ENCODE measurements at regions not wholly inside any gene's neighbourhood (a gene's known extent, or its start where the extent isn't known, plus 50 kb on each side); places are given as distances from the start of the nearest gene placed in this dataset.

DNA sequence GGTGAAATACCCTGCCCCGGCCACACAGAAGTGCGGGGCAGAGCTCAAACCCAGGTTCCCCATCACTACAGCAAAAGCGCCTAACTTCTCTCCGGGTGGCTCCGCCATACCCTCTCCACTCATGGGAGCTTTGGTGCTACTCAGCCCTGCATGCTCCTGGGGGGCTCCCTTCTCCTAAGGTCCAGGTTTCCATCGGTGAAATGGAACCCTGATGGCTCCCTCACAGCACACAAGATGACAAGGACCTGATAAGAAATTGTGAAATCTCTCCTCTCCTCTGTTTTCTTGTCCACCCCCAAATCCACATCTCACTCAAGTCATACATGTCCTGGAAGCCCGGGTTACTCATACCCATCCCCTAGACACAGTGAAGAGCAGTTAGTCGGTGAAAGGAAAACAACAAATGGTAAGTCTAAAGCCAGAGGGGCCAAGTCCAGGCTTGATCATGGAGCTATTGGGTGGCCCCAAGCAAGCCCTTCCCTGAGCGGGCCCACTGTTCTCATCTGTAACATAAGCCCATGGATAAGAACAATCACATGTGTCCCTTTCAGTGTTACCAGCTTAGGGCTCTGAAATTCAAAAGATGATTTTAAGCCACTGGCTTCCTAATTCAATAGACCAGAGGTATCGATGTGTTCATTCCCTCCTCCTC is 317.5 kb downstream of the BCL11B start:
- Mint-ChIP-seq H3K36me3 (ENCODE audit: low read depth) (no peaks in the 10 kb centered on the region), H3K27ac (no peak overlapping the region), H3K4me1 (no peaks in the 10 kb centered on the region), H3K9me3 (peaks cover 2% of the 10 kb centered on the region), H3K27me3 (no peaks in the 10 kb centered on the region), H3K4me3 (no peak overlapping the region)
- POLR2A ChIA-PET = no interaction called here
- intact Hi-C loops (cut with micrococcal nuclease) = no loop called here
- CTCF ChIA-PET = no interaction called here
- no peak for ATAC-seq (ENCODE audit: low read depth)
- TF ChIP-seq, protein P1, sequence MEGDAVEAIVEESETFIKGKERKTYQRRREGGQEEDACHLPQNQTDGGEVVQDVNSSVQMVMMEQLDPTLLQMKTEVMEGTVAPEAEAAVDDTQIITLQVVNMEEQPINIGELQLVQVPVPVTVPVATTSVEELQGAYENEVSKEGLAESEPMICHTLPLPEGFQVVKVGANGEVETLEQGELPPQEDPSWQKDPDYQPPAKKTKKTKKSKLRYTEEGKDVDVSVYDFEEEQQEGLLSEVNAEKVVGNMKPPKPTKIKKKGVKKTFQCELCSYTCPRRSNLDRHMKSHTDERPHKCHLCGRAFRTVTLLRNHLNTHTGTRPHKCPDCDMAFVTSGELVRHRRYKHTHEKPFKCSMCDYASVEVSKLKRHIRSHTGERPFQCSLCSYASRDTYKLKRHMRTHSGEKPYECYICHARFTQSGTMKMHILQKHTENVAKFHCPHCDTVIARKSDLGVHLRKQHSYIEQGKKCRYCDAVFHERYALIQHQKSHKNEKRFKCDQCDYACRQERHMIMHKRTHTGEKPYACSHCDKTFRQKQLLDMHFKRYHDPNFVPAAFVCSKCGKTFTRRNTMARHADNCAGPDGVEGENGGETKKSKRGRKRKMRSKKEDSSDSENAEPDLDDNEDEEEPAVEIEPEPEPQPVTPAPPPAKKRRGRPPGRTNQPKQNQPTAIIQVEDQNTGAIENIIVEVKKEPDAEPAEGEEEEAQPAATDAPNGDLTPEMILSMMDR (IDR thresholded peaks at IDR 0.05) = no peak
- no peak for DNase-seq

DNA sequence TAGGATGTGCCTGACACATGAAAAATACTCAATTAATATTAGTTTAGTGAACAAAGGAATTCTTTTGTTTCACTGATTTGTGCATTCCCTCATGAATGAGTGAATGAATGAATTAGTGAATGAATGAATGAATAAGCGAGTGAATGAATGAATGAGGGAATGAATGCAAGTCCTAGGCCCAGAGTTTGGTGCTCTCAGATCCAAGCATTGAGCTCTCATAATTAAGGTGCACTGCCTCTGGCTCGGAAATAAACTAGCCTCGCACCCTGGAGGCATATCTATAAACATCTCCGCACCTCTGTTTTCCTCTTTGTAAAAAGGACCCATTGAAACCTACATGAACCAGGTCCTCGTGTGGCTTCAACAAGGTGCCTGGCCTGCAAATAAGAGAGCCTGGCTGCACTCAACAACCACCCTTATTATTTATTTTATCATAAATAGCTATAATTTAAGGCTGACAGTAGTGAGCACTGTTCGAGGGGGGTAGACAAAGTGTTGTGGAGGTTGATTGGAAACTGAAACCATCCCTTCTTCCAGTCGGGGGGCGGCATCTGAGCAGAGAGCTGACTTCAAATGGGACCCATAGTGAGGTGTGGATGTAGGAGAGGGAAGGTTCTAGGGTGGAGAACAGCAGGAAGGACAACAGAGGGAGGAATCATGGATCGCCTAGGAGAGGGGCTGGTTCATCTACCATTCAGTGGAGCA is 316.8 kb downstream of the BCL11B start:
- H3K9me3 Mint-ChIP-seq = peaks cover 2% of the 10 kb centered on the region
- ChIA-PET POLR2A (no interaction called here), CTCF (no interaction called here)
- DNase-seq (no peak), ATAC-seq (ENCODE audit: low read depth) (no peak)
- TF ChIP-seq, protein P1 (IDR thresholded peaks at IDR 0.05) = no peak
- H3K27me3 Mint-ChIP-seq = no peaks in the 10 kb centered on the region
- H3K4me3 Mint-ChIP-seq = no peak overlapping the region
- H3K36me3 Mint-ChIP-seq (ENCODE audit: low read depth) = no peaks in the 10 kb centered on the region
- no peaks in the 10 kb centered on the region for H3K4me1 Mint-ChIP-seq
- H3K27ac Mint-ChIP-seq = no peak overlapping the region
- intact Hi-C loops (cut with micrococcal nuclease) = no loop called here

DNA sequence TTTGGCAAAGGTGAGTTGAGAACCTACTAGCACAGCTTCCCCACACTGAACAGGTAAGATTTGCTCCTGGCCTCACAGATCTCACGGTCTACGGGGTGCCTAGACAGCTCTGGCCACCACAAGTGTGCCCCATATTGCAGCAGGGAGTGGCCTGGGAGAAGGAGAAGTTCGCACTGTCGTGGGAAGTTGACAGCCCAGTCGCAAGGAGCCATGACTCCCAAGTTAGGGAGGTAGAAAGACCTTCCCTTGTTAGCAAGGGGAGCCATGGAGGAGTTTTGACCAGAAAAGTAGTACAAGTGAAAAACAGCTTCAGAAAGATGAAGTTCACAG is 316.3 kb downstream of the BCL11B start:
- H3K4me1 Mint-ChIP-seq = no peaks in the 10 kb centered on the region
- CTCF ChIA-PET = no interaction called here
- H3K9me3 Mint-ChIP-seq = peaks cover 2% of the 10 kb centered on the region
- ATAC-seq (ENCODE audit: low read depth) (no peak), DNase-seq (no peak)
- H3K36me3 Mint-ChIP-seq (ENCODE audit: low read depth) = no peaks in the 10 kb centered on the region
- POLR2A ChIA-PET = no interaction called here
- no peaks in the 10 kb centered on the region for H3K27me3 Mint-ChIP-seq
- intact Hi-C loops (cut with micrococcal nuclease) = no loop called here
- TF ChIP-seq, protein P1 (IDR thresholded peaks at IDR 0.05) = no peak
- no peak overlapping the region for H3K4me3 Mint-ChIP-seq
- no peak overlapping the region for H3K27ac Mint-ChIP-seq

DNA sequence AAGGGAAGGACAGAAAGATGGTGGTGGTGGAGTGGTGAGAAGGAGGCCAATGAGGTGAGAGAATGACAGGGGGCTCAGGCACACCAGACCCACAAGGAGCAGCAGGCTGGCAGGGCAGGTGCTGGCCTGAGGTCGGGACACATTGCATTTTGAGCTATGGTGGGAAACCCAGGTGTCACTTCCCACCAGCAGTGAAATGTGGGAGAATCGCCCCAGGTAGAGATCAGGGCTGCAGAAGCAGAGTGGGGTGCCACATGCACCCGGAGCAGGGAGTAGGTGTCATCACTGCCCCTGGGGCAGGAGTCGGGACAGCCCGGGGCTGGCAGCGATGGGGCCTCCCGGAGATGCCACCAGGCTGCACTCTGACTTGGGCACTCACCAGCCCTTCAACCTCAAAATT is 315.8 kb downstream of the BCL11B start:
- H3K9me3 Mint-ChIP-seq = peaks cover 2% of the 10 kb centered on the region
- no peaks in the 10 kb centered on the region for H3K4me1 Mint-ChIP-seq
- no peak overlapping the region for H3K27ac Mint-ChIP-seq
- no peaks in the 10 kb centered on the region for H3K27me3 Mint-ChIP-seq
- no peak for DNase-seq
- TF ChIP-seq, protein P1 (IDR thresholded peaks at IDR 0.05) = no peak
- no peak for ATAC-seq (ENCODE audit: low read depth)
- H3K4me3 Mint-ChIP-seq = no peak overlapping the region
- ChIA-PET POLR2A (no interaction called here), CTCF (no interaction called here)
- intact Hi-C loops (cut with micrococcal nuclease) = no loop called here
- no peaks in the 10 kb centered on the region for H3K36me3 Mint-ChIP-seq (ENCODE audit: low read depth)

DNA sequence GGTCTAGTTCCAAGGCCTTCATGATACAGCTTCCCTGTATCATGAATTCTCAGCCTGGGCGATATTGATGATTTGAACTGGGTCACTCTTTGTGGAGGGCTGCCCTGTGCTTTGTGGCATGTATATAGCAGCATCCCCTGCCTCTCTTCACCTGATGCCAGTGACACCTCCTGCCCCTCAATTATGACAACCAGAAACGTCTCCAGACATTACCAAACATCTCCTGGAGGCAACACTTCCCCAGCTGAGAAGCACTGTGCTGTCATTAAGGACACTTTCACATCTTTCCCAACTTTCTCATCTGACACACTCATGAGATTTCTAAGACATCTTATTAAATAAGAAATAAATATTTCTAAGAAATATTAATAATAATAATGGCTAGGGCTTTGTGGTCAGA is 315.3 kb downstream of the BCL11B start:
- ATAC-seq (ENCODE audit: low read depth) (no peak), DNase-seq (no peak)
- H3K9me3 Mint-ChIP-seq = peaks cover 2% of the 10 kb centered on the region
- ChIA-PET CTCF (no interaction called here), POLR2A (no interaction called here)
- intact Hi-C loops (cut with micrococcal nuclease) = no loop called here
- TF ChIP-seq, protein P1 (IDR thresholded peaks at IDR 0.05) = no peak
- no peaks in the 10 kb centered on the region for H3K4me1 Mint-ChIP-seq
- H3K27ac Mint-ChIP-seq = no peak overlapping the region
- H3K27me3 Mint-ChIP-seq = no peaks in the 10 kb centered on the region
- H3K4me3 Mint-ChIP-seq = no peak overlapping the region
- no peaks in the 10 kb centered on the region for H3K36me3 Mint-ChIP-seq (ENCODE audit: low read depth)

All from activated B cell treated with CpG ODN at 0.5 μM for 24 hours (primary cell).